Activated T-helper 1 cell treated with anti-CD3 and anti-CD28 coated beads, Interleukin-12 subunit alpha, Interleukin-12 subunit beta, Interleukin-2, Interleukin-4 antibody, amounts not matched to agents 30 ng/mL and 10 ng/mL and 1 ng/mL, durations not matched to agents 14 hours and 24 hours and 36 hours (primary cell): ENCODE measurements at regions not wholly inside any gene's neighbourhood (a gene's known extent, or its start where the extent isn't known, plus 50 kb on each side); places are given as distances from the start of the nearest gene placed in this dataset.

ENCODE experiments used
- DNase-seq: peaks from one replicate; pipeline ENCODE4 v3.0.0; 2021; ENCODE audit warnings: low spot score
- H3K27ac Mint-ChIP-seq: one replicate; pipeline ENCODE4 v1.8.0; 2021; ENCODE audit warnings: mild to moderate bottlenecking, mixed read lengths
- H3K27me3 Mint-ChIP-seq: one replicate; pipeline ENCODE4 v1.8.0; 2022; ENCODE audit warnings: mild to moderate bottlenecking, moderate library complexity, mixed read lengths; ENCODE audit not compliant: insufficient read depth
- H3K36me3 Mint-ChIP-seq: one replicate; pipeline ENCODE4 v1.8.0; 2021; ENCODE audit warnings: low read depth, mixed read lengths
- H3K4me1 Mint-ChIP-seq: one replicate; pipeline ENCODE4 v1.8.0; 2021; ENCODE audit warnings: low read depth, mixed read lengths
- H3K4me3 Mint-ChIP-seq: one replicate; pipeline ENCODE4 v1.8.0; 2021; ENCODE audit warnings: mild to moderate bottlenecking, moderate library complexity, mixed read lengths
- H3K9me3 Mint-ChIP-seq: one replicate; pipeline ENCODE4 v1.8.0; 2021; ENCODE audit warnings: mixed read lengths
- intact Hi-C: fragments of 100-400 bp; cut with micrococcal nuclease; formaldehyde crosslinking; loops from one replicate; pipeline ENCODE4 v1.15.1; 2024

DNA sequence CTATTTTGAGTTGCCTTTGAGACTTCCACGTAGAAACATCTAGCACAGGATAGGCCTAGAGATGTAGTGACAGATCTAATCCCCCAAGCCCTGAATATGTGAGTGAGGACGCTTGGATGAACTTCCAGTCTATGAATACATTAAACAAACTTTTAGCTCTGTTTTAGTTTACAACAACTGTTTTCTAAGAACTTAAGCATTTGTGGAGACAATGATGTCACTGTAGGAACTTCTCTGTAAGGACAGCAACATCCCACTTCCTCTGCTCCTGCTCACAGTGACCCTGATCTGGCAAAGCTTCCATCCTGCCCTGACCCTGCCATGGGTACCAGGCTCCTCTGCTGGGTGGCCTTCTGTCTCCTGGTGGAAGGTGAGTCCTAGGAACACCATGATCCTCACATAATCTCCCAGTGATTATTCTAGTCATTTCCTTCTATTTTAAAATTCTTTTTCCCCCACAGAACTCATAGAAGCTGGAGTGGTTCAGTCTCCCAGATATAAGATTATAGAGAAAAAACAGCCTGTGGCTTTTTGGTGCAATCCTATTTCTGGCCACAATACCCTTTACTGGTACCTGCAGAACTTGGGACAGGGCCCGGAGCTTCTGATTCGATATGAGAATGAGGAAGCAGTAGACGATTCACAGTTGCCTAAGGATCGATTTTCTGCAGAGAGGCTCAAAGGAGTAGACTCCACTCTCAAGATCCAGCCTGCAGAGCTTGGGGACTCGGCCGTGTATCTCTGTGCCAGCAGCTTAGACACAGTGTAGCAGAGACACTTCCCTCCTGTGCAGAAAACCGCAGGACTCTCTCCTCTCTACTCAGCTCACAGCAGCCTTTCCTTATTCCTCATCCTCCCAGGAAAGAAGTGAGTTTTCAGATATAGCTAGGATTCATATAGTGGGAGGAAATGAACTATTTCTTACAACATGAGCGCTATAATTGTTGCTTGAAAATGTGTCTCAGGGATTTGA lies 194.4 kb upstream of the PRSS1 start:
- Mint-ChIP-seq H3K4me3 (no peak overlapping the region), H3K36me3 (no peaks in the 10 kb centered on the region), H3K27ac (no peak overlapping the region), H3K9me3 (no peaks in the 10 kb centered on the region), H3K4me1 (peaks cover 30% of the 10 kb centered on the region), H3K27me3 (peaks cover 2% of the 10 kb centered on the region)
- DNase-seq = no peak
- intact Hi-C loops = no loop called here

DNA sequence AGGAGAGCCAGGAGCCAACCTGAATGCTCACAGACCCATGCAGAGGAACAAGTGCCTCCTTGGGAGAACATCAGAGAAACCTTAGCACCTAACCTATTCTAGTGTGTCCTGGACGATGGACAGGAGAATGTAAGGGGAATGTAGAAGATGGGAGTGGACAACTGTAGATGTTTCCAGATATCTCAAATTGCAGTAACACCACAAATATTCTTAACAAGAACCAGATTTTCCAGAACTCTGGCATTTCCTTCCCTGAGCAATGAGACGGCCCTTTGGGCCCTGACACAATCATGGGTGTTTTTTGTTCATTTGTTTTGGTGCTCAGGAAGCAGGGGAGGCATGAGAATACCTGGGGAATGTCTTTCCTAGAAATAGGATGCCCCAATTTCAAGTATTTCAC lies 196.1 kb upstream of the PRSS1 start:
- Mint-ChIP-seq H3K27me3 (peaks cover 2% of the 10 kb centered on the region), H3K27ac (no peak overlapping the region), H3K4me1 (peaks cover 27% of the 10 kb centered on the region), H3K36me3 (no peaks in the 10 kb centered on the region), H3K4me3 (no peak overlapping the region), H3K9me3 (no peaks in the 10 kb centered on the region)
- DNase-seq = no peak
- intact Hi-C loops = no loop called here

DNA sequence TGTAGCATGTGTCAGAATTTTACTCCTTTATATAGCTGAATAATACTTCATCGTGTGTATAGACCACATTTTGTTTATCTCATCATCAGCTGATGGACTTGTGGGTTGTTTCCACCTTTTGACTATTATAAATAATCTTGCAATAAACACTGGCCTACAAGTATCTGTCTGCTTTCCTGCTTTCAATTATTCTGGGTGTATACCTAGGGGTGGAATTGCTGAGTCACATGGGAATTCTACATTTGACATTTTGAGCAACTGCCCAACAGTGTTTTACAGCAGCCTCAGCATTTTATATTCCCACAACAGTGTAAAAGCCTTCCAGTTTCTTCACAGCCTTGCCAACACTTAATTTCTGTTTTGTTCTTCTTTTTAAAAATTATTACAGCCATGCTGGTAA lies 200.3 kb upstream of the PRSS1 start:
- intact Hi-C loops = no loop called here
- H3K4me3 Mint-ChIP-seq = no peak overlapping the region
- H3K27me3 Mint-ChIP-seq = peaks cover 3% of the 10 kb centered on the region
- no peak for DNase-seq
- no peaks in the 10 kb centered on the region for H3K9me3 Mint-ChIP-seq
- H3K36me3 Mint-ChIP-seq = no peaks in the 10 kb centered on the region
- peaks cover 2% of the 10 kb centered on the region for H3K4me1 Mint-ChIP-seq
- no peak overlapping the region for H3K27ac Mint-ChIP-seq

DNA sequence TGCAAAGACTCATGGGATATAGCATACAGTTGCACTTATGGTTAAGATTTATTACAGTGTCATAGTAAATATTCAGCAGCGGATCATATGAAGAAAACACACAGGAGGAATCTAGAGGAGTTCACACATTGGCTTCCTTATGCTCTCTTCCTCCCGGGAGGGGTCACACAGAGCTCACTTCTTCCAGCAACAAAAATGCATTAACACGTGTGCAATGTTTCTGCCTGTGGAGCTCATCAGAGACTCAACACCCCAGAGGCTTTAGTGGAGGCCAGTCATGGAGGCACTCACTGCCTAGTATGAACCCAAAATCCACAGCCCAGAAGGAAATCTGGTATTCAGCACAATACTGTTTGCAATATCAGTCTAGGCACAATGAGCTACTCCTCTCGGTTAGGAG lies 202.8 kb upstream of the PRSS1 start:
- intact Hi-C loops = no loop called here
- Mint-ChIP-seq H3K36me3 (no peaks in the 10 kb centered on the region), H3K27ac (no peak overlapping the region), H3K4me1 (no peaks in the 10 kb centered on the region), H3K27me3 (peaks cover 3% of the 10 kb centered on the region), H3K9me3 (no peaks in the 10 kb centered on the region), H3K4me3 (no peak overlapping the region)
- no peak for DNase-seq

DNA sequence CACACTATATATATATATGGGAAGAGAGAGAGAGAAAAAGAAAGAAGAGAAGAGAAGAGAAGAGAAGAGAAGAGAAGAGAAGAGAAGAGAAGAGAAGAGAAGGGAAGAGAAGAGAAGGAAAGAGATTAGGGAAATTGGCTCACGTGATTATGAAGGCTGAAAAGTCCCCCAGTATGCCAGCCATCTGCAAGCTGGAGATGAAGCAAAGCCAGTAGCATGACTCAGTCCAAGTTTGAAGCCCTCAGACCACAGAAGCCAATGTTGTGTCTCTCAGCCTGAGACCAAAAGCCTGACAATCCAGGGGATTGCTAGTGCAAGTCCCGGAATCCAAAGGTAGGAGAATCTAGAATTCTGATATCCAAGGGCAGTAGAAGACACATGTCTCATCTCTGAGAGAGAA lies 206.3 kb upstream of the PRSS1 start:
- no peaks in the 10 kb centered on the region for H3K9me3 Mint-ChIP-seq
- H3K27ac Mint-ChIP-seq = no peak overlapping the region
- peaks cover 3% of the 10 kb centered on the region for H3K27me3 Mint-ChIP-seq
- no peaks in the 10 kb centered on the region for H3K36me3 Mint-ChIP-seq
- peaks cover 18% of the 10 kb centered on the region for H3K4me1 Mint-ChIP-seq
- no peak for DNase-seq
- intact Hi-C loops = no loop called here
- H3K4me3 Mint-ChIP-seq = no peak overlapping the region

DNA sequence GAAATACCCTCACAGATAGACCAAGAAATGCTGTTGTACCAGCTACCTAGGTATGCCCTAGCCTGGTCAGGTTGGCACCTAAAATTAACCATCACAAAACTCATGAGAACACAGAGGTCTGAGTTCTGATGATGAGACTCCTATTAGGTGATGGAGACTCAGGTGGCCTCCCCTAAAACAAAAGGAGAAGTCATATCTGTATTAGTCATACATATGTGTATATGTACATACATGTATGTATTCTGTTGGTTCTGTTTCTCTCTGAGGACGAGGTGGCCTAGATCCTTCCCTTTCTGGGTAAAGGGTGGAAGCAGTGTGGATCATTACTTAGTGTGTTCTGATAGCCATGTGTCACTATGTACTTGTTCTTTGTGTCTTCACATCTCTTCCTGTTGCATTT lies 207.2 kb upstream of the PRSS1 start:
- Mint-ChIP-seq H3K9me3 (no peaks in the 10 kb centered on the region), H3K27me3 (peaks cover 3% of the 10 kb centered on the region), H3K4me1 (peaks cover 18% of the 10 kb centered on the region), H3K36me3 (no peaks in the 10 kb centered on the region), H3K27ac (no peak overlapping the region), H3K4me3 (no peak overlapping the region)
- DNase-seq = no peak
- intact Hi-C loops = no loop called here

DNA sequence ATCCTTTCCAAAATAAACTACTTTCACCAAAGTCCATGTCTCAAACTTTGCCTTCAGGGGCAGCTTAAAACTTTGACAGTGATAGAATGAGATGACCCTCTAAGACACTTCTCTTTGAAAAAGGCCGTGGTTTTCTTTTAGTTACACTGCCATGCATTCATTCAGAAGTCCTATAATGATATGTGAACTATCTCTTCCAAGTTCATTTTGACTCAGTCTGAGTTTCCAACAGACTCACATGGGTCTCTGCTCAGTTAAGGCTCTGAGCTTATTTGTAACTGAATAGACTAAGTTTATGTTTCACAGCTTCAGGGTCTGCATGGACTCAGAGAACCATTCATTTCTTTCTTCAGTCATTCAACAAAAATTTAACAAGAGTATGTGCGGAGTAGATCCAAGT lies 208.9 kb upstream of the PRSS1 start:
- peaks cover 3% of the 10 kb centered on the region for H3K27me3 Mint-ChIP-seq
- no peak for DNase-seq
- peaks cover 27% of the 10 kb centered on the region for H3K4me1 Mint-ChIP-seq
- intact Hi-C loops = no loop called here
- no peaks in the 10 kb centered on the region for H3K36me3 Mint-ChIP-seq
- no peak overlapping the region for H3K4me3 Mint-ChIP-seq
- peak overlapping the region; percentile 59 for H3K27ac Mint-ChIP-seq
- no peaks in the 10 kb centered on the region for H3K9me3 Mint-ChIP-seq

DNA sequence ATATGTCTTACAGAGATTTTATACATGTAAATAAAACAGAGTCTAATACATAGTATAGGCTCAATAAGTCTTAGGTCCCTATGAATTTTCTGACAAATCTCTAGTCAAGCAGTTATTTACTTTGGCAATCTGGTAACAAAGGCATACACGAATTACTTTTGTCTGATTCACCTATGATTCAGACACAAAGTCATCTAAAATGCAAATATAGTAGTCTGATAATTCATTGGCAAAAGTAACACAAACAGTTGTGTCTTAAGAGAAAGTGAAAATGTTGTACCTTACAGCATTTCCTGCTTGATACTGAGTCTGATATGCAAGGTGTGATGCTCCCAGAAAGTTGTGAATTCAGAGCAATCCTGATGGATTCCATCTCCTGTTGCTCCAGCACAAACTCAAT lies 209.4 kb upstream of the PRSS1 start:
- DNase-seq = no peak
- no peak overlapping the region for H3K27ac Mint-ChIP-seq
- no peaks in the 10 kb centered on the region for H3K9me3 Mint-ChIP-seq
- intact Hi-C loops = loop anchor here (5.0 kb wide), 1 partner anchor 242 kb away; no protein-coding TSS in a partner anchor
- H3K27me3 Mint-ChIP-seq = peaks cover under 1% of the 10 kb centered on the region
- H3K4me1 Mint-ChIP-seq = peaks cover 32% of the 10 kb centered on the region
- H3K4me3 Mint-ChIP-seq = no peak overlapping the region
- H3K36me3 Mint-ChIP-seq = no peaks in the 10 kb centered on the region

DNA sequence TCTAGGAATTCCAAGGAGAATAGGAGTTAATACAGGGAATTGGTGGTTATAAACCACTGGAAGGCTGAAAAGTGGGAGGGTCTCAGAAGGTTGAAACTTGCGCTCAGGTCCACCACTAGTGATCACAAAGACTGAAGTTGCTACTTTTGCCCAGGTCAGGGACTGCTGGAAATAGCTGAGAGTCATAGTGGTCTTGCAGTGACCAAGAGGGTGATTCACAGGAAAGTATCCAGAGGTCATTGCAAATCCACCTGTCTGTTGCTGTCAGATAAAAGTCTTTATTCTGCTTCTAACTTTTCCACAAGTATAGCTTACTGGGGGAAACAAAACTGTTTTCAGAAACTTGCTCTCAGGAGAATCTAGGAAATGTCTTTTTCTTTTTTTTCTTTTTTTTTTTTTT lies 211.5 kb upstream of the PRSS1 start:
- H3K27ac Mint-ChIP-seq = no peak overlapping the region
- no peaks in the 10 kb centered on the region for H3K9me3 Mint-ChIP-seq
- H3K27me3 Mint-ChIP-seq = no peaks in the 10 kb centered on the region
- H3K36me3 Mint-ChIP-seq = no peaks in the 10 kb centered on the region
- no peak for DNase-seq
- no peak overlapping the region for H3K4me3 Mint-ChIP-seq
- H3K4me1 Mint-ChIP-seq = peaks cover 32% of the 10 kb centered on the region
- intact Hi-C loops = loop anchor here (5.0 kb wide), 1 partner anchor 245 kb away; no protein-coding TSS in a partner anchor

DNA sequence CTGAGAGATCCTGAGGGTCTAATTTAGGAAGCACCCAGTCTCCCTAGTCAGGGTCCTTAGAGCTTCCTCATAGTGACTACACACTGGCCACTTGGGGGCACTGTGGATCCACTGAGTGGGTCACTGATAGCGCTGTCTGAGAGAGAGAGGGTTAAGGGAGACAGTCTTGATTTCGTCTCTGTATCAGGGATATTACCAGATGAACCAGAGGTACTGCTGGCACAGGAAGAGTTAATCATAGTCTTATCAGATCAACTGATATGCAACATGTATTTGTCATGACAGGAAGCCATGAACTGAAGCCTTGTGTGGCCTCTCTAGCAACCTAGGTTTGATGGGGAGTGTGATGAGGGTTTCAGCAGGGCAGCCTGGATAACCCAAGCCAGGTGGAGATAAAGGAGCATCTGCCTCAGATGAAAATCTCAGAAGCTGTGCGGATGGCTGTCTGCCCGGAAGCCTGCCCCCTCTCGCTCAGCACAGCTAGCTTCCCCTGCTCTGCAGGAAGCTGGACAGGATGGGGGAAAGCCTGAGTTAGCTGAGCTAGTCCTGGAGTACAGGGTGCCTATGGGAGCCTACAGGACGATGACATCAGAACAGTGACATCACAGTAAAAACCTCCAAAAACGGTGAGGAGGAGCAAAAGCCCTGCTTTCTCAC lies 214.0 kb upstream of the PRSS1 start:
- H3K27ac Mint-ChIP-seq = peak overlapping the region; percentile 62
- H3K9me3 Mint-ChIP-seq = no peaks in the 10 kb centered on the region
- H3K4me3 Mint-ChIP-seq = peak overlapping the region; percentile 59
- H3K27me3 Mint-ChIP-seq = no peaks in the 10 kb centered on the region
- peak; percentile 58 for DNase-seq
- peaks cover 29% of the 10 kb centered on the region for H3K4me1 Mint-ChIP-seq
- no peaks in the 10 kb centered on the region for H3K36me3 Mint-ChIP-seq
- intact Hi-C loops = loop anchor here (1.0 to 5.0 kb wide), 9 partner anchors 23 to 680 kb away; no protein-coding TSS in a partner anchor

DNA sequence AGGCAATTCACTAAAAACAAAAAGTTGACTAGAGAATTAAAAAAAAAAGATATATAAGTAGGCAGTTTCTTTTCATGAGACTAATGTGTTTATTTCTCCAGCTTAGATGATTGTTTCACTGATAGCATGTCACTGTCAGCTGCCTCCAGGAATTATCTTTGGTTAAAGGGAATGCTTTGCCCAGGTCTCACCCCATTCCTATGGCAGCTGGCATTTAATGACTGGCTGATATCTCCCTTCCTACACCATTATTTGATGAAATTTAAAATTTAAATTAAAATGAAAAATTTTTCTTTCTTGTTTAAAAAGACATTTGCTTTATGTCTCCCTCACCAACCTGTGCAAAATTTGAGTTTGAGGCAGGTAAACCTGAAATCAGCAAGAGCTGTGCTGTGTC lies 214.5 kb upstream of the PRSS1 start:
- no peak for DNase-seq
- intact Hi-C loops = loop anchor here (1.0 to 5.0 kb wide), 9 partner anchors 24 to 681 kb away; no protein-coding TSS in a partner anchor
- Mint-ChIP-seq H3K4me1 (peaks cover 24% of the 10 kb centered on the region), H3K9me3 (no peaks in the 10 kb centered on the region), H3K4me3 (no peak overlapping the region), H3K27me3 (no peaks in the 10 kb centered on the region), H3K36me3 (no peaks in the 10 kb centered on the region), H3K27ac (no peak overlapping the region)

DNA sequence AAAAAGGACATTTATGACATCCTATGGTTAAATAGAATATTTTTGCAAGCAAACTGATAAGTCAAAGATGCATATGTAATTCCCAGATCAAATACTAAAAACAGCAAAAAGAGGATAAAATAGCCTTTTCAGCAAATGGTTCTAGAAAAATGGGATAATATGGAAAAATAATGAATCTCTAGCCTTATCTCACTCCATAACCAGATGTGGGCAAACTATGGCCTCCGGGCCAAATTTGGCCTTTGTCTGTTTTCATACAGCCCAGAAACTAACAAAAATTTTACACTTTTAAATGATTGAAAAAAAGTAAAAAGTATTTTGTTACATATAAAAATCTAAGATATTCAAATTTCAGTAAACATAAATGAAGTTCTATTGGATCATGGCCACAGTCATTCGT lies 215.4 kb upstream of the PRSS1 start:
- no peak for DNase-seq
- Mint-ChIP-seq H3K4me3 (no peak overlapping the region), H3K4me1 (peaks cover 16% of the 10 kb centered on the region), H3K27me3 (no peaks in the 10 kb centered on the region), H3K27ac (no peak overlapping the region), H3K9me3 (no peaks in the 10 kb centered on the region), H3K36me3 (no peaks in the 10 kb centered on the region)
- intact Hi-C loops = no loop called here

DNA sequence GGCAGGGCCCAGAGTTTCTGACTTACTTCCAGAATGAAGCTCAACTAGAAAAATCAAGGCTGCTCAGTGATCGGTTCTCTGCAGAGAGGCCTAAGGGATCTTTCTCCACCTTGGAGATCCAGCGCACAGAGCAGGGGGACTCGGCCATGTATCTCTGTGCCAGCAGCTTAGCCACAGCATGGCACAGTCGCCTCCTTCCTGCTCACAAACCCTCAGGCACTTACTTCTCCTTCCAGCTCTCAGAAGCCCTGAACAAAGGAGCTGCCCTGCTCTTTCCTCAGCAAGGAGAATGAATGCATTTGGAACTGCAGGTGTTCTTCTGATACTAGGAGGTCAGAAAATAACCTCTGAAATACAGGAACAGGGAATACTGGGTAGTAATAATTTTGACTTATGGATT lies 219.7 kb upstream of the PRSS1 start:
- no peaks in the 10 kb centered on the region for H3K9me3 Mint-ChIP-seq
- intact Hi-C loops = no loop called here
- H3K4me3 Mint-ChIP-seq = no peak overlapping the region
- H3K27ac Mint-ChIP-seq = no peak overlapping the region
- no peak for DNase-seq
- no peaks in the 10 kb centered on the region for H3K4me1 Mint-ChIP-seq
- no peaks in the 10 kb centered on the region for H3K36me3 Mint-ChIP-seq
- peaks cover 7% of the 10 kb centered on the region for H3K27me3 Mint-ChIP-seq
